VCaP (cell line): ENCODE measurements at regions not wholly inside any gene's neighbourhood (a gene's known extent, or its start where the extent isn't known, plus 50 kb on each side); places are given as distances from the start of the nearest gene placed in this dataset.
"Not testable (repeated sequence)": the region's sequence is repeated elsewhere in the genome, so short reads cannot be mapped to it uniquely, and the experiment has no call there.

Experiments
- H3K27ac ChIP-seq: fragments of 450-650 bp; 2 replicates; pipeline ENCODE4 v1.5.1; 2017
- TF ChIP-seq, protein P1 (sequence below): fragments of 450-650 bp; conservative IDR thresholded peaks from 2 replicates; pipeline ENCODE4 v1.5.1; 2017; ENCODE audit warnings: mild to moderate bottlenecking, moderate library complexity

DNA sequence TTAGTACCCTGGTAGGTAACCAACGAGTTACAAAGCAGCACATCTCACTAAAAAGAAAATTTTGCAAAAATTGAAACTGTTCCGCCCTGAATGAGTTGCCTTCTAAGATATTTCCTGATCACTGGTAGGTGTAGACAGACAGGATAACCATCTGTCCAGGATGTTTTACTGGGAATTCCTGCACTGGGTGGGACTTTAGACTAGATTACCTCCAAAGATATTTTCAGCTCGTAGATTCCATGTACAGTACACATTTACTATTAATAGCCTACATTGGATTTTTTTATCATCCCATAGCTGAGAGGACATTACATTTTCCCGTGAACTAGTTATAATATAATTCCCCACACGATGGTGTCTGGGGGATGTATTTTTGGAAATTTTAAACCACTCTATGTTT lies 139.6 kb downstream of the DYRK2 start:
- H3K27ac ChIP-seq, result no peak overlapping the region
- TF ChIP-seq, protein P1, sequence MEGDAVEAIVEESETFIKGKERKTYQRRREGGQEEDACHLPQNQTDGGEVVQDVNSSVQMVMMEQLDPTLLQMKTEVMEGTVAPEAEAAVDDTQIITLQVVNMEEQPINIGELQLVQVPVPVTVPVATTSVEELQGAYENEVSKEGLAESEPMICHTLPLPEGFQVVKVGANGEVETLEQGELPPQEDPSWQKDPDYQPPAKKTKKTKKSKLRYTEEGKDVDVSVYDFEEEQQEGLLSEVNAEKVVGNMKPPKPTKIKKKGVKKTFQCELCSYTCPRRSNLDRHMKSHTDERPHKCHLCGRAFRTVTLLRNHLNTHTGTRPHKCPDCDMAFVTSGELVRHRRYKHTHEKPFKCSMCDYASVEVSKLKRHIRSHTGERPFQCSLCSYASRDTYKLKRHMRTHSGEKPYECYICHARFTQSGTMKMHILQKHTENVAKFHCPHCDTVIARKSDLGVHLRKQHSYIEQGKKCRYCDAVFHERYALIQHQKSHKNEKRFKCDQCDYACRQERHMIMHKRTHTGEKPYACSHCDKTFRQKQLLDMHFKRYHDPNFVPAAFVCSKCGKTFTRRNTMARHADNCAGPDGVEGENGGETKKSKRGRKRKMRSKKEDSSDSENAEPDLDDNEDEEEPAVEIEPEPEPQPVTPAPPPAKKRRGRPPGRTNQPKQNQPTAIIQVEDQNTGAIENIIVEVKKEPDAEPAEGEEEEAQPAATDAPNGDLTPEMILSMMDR, result no peak

DNA sequence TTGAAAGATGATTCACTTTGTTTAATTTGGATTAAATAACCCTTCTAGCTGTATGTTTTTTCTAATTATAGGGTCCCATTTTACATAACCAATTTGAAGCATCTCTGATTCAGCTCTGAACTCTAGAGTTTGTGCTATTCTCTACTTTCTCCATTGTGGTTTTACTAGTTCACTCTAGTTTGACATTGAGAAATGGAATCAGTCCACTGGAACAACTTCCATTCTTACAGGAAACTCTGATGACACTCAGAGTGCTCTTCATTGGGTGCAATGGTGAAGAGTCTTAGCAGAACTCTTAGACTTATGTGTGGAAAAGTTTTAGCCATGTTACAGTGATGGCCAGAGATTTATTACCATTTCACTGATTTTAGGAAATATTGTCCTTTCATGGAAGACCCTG lies 140.7 kb downstream of the DYRK2 start:
- H3K27ac ChIP-seq, result no peak overlapping the region
- TF ChIP-seq, protein P1, result no peak

DNA sequence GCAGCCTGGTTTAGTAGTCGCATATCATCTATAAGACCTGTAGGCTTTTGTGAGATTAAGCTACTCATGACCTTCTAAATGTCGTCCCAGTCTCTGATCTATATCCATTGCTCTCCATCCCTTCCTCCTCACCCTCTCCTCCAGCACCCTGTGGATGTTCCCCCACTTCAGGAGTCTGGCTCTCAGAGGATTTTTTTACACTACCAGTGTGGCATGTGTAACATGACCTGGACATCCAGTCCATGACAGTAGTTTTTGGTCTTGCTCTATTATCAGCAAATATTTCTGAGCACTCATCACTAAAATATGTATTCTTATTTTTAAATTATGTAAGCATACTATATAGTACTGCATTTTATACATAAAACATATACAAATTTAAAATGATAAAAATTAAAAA lies 142.1 kb downstream of the DYRK2 start:
- TF ChIP-seq, protein P1, result no peak

DNA sequence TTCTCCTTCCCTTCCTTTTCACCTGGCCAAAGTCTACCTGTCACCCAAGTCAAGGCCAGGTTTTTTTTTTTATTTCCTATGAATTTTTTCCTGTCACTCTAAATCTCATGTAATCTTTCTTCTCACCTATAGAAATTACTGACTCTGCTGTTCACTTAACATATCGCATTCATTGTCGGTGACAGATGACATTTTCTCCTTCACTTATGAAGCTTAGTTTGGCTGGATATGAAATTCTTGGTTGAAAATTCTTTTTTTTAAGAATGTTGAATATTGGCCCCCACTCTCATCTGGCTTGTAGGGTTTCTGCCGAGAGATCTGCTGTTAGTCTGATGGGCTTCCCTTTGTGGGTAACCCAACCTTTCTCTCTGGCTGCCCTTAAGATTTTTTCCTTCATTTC lies 142.8 kb downstream of the DYRK2 start:
- not testable (repeated sequence) for H3K27ac ChIP-seq

More for the DNA sequence above, 142.1 kb downstream of the DYRK2 start:
- H3K27ac ChIP-seq, result no peak overlapping the region

DNA sequence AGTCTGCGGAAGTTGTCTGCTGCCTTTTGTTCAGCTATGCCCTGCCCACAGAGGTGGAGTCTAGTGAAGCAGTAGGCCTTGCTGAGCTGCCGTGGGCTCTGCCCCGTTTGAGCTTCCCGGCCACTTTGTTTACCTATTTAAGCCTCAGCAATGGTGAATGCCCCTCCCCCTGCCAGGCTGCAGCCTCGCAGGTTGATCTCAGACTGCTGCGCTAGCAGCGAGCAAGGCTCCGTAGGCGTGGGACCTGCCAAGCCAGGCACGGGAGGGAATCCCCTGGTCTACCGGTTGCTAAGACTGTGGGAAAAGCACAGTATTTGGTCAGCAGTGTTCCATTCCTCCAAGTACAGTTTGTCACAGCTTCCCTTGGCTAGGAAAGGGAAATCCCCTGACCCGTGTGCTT lies 143.6 kb downstream of the DYRK2 start:
- H3K27ac ChIP-seq, result no peak overlapping the region
- TF ChIP-seq, protein P1, result no peak

DNA sequence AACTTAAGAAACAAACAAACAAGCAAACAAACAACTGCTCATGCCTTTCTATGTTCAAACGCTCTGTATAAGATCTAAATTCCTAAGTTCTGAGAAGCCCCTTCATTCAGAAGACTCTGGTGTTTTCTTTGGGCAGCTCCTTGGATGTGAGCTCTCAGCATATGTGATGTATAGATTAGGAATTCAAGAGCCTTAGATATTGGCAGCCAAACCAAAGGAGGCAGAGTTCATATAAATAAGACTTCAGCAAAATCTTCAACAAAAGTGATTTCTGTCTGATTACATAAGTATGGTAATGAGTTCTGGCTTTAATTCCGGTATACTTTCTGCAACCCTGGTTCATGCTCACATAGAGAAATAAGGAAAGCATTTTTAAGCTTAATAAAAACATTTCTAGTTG lies 145.6 kb downstream of the DYRK2 start:
- TF ChIP-seq, protein P1, result no peak
- no peak overlapping the region for H3K27ac ChIP-seq

DNA sequence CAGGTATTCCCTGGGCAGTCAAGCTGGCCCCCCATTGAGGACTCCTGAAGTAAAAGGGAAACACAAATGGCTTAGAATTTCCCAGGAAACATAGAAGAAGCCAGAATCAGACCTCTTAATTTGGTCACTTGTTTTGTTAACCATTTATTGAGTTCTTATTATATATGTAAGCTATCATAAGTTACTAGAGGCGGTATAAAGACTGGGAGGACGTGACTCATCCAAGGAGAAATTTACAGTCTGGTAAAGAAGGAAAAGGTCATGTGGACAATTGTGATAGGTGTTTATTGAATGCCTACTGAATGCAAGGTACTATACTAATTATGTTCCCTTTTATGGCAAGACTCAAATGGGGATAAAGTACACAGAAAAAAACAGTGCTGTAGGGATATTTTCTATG lies 146.7 kb downstream of the DYRK2 start:
- no peak overlapping the region for H3K27ac ChIP-seq
- TF ChIP-seq, protein P1, result no peak

DNA sequence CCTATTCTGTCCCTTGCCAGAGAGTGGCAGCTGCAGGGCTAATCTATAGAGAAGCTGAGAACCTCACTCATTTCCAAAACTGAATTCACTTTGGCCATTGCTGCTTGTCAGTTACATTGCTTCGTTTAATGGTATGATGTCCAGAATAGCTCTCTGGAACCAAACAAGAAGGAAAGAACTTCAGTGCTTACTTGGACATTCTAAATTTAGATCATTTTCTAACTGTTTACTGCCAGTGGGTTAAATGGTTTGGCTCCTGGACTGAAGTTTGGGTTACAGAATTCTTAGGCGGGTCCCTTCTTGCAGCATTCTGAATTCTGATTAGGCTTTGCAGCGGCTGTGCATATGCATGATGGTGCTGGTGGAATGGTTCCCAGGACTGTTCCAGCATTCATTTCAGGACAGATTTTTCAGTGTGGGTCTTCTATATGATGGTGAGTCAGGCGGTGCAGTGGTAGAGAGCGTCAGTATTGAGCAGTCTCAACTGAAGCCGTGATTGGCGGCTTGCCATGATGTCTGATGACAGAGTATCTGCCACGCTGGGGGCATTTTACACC lies 148.7 kb downstream of the DYRK2 start:
- TF ChIP-seq, protein P1, result no peak
- H3K27ac ChIP-seq, result no peak overlapping the region
